ENCODE measurements at regions not wholly inside any gene's neighbourhood (a gene's known extent, or its start where the extent isn't known, plus 50 kb on each side); places are given as distances from the start of the nearest gene placed in this dataset.

DNA sequence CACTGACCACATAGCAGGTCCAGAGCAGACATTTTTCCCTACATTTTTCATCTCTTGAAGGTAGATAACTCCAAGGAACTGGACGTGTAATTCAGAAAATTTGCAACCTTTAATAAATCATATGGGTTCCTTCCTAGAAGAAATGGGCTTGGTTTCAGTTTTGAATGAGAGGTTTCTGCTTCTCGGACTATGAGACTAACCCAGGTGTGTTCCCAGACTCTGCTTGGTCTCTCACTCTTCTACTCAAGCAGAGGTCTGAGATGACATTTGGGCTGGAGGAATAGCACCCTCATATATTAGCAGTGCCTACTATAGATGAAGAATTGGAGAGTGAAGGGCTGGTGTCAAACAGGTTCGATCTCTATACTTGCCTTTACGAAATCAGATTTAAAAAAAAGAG lies 231.2 kb downstream of the DOK5 start:
- no peak overlapping the region for H3K4me3 ChIP-seq (ENCODE audit: low read depth, low read length)
- DNase-seq (ENCODE audit: low read depth): no peak
- TF ChIP-seq MYC (IDR thresholded peaks at IDR 0.05; ENCODE audit: low read depth, low read length) (no peak), POLR2A (IDR thresholded peaks at IDR 0.05; ENCODE audit: extremely low read depth, insufficient read length) (no peak)
- TF ChIP-seq, protein P1, sequence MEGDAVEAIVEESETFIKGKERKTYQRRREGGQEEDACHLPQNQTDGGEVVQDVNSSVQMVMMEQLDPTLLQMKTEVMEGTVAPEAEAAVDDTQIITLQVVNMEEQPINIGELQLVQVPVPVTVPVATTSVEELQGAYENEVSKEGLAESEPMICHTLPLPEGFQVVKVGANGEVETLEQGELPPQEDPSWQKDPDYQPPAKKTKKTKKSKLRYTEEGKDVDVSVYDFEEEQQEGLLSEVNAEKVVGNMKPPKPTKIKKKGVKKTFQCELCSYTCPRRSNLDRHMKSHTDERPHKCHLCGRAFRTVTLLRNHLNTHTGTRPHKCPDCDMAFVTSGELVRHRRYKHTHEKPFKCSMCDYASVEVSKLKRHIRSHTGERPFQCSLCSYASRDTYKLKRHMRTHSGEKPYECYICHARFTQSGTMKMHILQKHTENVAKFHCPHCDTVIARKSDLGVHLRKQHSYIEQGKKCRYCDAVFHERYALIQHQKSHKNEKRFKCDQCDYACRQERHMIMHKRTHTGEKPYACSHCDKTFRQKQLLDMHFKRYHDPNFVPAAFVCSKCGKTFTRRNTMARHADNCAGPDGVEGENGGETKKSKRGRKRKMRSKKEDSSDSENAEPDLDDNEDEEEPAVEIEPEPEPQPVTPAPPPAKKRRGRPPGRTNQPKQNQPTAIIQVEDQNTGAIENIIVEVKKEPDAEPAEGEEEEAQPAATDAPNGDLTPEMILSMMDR (IDR thresholded peaks at IDR 0.05; ENCODE audit: low read depth, low read length): no peak
- TF ChIP-seq, protein P2, sequence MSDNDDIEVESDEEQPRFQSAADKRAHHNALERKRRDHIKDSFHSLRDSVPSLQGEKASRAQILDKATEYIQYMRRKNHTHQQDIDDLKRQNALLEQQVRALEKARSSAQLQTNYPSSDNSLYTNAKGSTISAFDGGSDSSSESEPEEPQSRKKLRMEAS (IDR thresholded peaks at IDR 0.05; ENCODE audit: low read depth, low read length): no peak

DNA sequence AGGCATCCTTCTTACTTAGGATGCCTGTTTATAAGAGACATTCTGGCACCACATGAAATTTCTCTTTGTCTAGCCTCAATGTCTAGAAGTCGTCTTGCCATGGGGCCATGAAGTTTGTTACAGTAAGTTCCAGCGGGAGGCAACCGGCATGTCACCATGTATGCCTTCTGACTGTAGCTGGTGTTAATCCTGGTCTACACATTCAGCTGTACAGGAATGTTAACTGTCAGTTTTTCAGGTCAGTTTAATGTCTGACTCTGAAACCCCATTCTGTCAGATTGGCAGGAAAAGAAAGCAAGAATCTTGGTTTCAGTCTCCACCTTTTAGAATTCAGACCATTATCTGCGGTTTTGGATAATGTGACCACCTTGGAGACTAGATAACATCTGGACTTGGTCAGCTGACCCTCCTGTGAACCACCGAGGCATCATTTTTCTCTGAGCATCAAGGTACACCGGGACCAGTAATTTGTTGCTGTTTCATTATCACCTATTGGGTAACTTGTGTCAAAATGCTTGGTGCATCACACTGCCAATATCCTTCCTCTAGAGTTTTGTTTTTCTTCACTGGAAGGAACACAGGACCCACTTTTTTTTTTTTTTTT lies 228.7 kb downstream of the DOK5 start:
- no peak overlapping the region for H3K4me3 ChIP-seq (ENCODE audit: low read depth, low read length)
- TF ChIP-seq MYC (IDR thresholded peaks at IDR 0.05; ENCODE audit: low read depth, low read length) (no peak), POLR2A (IDR thresholded peaks at IDR 0.05; ENCODE audit: extremely low read depth, insufficient read length) (no peak)
- TF ChIP-seq, protein P1 (IDR thresholded peaks at IDR 0.05; ENCODE audit: low read depth, low read length): no peak
- TF ChIP-seq, protein P2 (IDR thresholded peaks at IDR 0.05; ENCODE audit: low read depth, low read length): no peak

More for the DNA sequence above, 228.7 kb downstream of the DOK5 start:
- no peak for DNase-seq (ENCODE audit: low read depth)
